K562 (cell line): ENCODE measurements at regions not wholly inside any gene's neighbourhood (a gene's known extent, or its start where the extent isn't known, plus 50 kb on each side); places are given as distances from the start of the nearest gene placed in this dataset.
A peak's percentile ranks its signal among the peaks of the same experiment; 100 is the strongest.

Experiments
- E2F6 ChIP-seq, 2 experiments: IDR thresholded peaks; 2 replicates each; pipeline ENCODE4 v1.6.1; 2011; ENCODE audit warnings: borderline replicate concordance in 1 of 2, control low read depth in 1 of 2, low read depth in 1 of 2, low read length in 1 of 2, mild to moderate bottlenecking in 1 of 2, mixed read lengths in 1 of 2, moderate library complexity in 1 of 2; ENCODE audit not compliant: insufficient read depth in 1 of 2, insufficient read length in 1 of 2, poor library complexity in 1 of 2, severe bottlenecking in 1 of 2; ENCODE audit errors: extremely low read depth in 1 of 2
- HOXB6 ChIP-seq: fragments of 250-450 bp; sonication (Bioruptor Pico); IDR thresholded peaks from 2 replicates; pipeline ENCODE4 v1.5.1; 2022; ENCODE audit warnings: mild to moderate bottlenecking, borderline replicate concordance
- L3MBTL2 ChIP-seq: fragments of 450-650 bp; IDR thresholded peaks from 2 replicates; pipeline ENCODE4 v1.6.1; 2016; ENCODE audit warnings: mild to moderate bottlenecking, moderate library complexity
- MIER1 ChIP-seq: fragments of 450-650 bp; IDR thresholded peaks from 2 replicates; pipeline ENCODE4 v1.6.1; 2016; ENCODE audit warnings: antibody characterized with exemption, mild to moderate bottlenecking, low read depth
- NFYB ChIP-seq: IDR thresholded peaks from 2 replicates; pipeline ENCODE4 v1.6.1; 2011; ENCODE audit warnings: mild to moderate bottlenecking, moderate library complexity; ENCODE audit not compliant: insufficient read length; ENCODE audit errors: extremely low read depth
- ZNF592 ChIP-seq: fragments of 450-650 bp; IDR thresholded peaks from 2 replicates; pipeline ENCODE4 v1.6.1; 2017; ENCODE audit warnings: antibody characterized with exemption, mild to moderate bottlenecking
- TF ChIP-seq, protein P1 (sequence below): fragments of 450-650 bp; IDR thresholded peaks from 2 replicates; pipeline ENCODE4 v1.6.1; 2016; ENCODE audit warnings: mild to moderate bottlenecking, moderate library complexity
- TF ChIP-seq, protein P2 (sequence below): sonication (generic); formaldehyde crosslinking; IDR thresholded peaks from 2 replicates; pipeline ENCODE4 v1.5.0; 2020; ENCODE audit warnings: missing genetic modification reagents

GRCh38 chr1:29649189-29650040 lies 413.1 kb downstream of the PTPRU start (continued):
- TF ChIP-seq E2F6 (IDR thresholded peaks at IDR 0.05; ENCODE audit: borderline replicate concordance in 1 of 2, extremely low read depth in 1 of 2, insufficient read depth in 1 of 2, insufficient read length in 1 of 2, low read depth in 1 of 2, low read length in 1 of 2, poor library complexity in 1 of 2, severe bottlenecking in 1 of 2) (peak in 1 of 2 experiments; percentile 47), HOXB6 (CRISPR knock-in tag) (no peak), L3MBTL2 (peak; percentile 81), NFYB (peak; percentile 27), ZNF592 (no peak), MIER1 (no peak)
- TF ChIP-seq, protein P1, sequence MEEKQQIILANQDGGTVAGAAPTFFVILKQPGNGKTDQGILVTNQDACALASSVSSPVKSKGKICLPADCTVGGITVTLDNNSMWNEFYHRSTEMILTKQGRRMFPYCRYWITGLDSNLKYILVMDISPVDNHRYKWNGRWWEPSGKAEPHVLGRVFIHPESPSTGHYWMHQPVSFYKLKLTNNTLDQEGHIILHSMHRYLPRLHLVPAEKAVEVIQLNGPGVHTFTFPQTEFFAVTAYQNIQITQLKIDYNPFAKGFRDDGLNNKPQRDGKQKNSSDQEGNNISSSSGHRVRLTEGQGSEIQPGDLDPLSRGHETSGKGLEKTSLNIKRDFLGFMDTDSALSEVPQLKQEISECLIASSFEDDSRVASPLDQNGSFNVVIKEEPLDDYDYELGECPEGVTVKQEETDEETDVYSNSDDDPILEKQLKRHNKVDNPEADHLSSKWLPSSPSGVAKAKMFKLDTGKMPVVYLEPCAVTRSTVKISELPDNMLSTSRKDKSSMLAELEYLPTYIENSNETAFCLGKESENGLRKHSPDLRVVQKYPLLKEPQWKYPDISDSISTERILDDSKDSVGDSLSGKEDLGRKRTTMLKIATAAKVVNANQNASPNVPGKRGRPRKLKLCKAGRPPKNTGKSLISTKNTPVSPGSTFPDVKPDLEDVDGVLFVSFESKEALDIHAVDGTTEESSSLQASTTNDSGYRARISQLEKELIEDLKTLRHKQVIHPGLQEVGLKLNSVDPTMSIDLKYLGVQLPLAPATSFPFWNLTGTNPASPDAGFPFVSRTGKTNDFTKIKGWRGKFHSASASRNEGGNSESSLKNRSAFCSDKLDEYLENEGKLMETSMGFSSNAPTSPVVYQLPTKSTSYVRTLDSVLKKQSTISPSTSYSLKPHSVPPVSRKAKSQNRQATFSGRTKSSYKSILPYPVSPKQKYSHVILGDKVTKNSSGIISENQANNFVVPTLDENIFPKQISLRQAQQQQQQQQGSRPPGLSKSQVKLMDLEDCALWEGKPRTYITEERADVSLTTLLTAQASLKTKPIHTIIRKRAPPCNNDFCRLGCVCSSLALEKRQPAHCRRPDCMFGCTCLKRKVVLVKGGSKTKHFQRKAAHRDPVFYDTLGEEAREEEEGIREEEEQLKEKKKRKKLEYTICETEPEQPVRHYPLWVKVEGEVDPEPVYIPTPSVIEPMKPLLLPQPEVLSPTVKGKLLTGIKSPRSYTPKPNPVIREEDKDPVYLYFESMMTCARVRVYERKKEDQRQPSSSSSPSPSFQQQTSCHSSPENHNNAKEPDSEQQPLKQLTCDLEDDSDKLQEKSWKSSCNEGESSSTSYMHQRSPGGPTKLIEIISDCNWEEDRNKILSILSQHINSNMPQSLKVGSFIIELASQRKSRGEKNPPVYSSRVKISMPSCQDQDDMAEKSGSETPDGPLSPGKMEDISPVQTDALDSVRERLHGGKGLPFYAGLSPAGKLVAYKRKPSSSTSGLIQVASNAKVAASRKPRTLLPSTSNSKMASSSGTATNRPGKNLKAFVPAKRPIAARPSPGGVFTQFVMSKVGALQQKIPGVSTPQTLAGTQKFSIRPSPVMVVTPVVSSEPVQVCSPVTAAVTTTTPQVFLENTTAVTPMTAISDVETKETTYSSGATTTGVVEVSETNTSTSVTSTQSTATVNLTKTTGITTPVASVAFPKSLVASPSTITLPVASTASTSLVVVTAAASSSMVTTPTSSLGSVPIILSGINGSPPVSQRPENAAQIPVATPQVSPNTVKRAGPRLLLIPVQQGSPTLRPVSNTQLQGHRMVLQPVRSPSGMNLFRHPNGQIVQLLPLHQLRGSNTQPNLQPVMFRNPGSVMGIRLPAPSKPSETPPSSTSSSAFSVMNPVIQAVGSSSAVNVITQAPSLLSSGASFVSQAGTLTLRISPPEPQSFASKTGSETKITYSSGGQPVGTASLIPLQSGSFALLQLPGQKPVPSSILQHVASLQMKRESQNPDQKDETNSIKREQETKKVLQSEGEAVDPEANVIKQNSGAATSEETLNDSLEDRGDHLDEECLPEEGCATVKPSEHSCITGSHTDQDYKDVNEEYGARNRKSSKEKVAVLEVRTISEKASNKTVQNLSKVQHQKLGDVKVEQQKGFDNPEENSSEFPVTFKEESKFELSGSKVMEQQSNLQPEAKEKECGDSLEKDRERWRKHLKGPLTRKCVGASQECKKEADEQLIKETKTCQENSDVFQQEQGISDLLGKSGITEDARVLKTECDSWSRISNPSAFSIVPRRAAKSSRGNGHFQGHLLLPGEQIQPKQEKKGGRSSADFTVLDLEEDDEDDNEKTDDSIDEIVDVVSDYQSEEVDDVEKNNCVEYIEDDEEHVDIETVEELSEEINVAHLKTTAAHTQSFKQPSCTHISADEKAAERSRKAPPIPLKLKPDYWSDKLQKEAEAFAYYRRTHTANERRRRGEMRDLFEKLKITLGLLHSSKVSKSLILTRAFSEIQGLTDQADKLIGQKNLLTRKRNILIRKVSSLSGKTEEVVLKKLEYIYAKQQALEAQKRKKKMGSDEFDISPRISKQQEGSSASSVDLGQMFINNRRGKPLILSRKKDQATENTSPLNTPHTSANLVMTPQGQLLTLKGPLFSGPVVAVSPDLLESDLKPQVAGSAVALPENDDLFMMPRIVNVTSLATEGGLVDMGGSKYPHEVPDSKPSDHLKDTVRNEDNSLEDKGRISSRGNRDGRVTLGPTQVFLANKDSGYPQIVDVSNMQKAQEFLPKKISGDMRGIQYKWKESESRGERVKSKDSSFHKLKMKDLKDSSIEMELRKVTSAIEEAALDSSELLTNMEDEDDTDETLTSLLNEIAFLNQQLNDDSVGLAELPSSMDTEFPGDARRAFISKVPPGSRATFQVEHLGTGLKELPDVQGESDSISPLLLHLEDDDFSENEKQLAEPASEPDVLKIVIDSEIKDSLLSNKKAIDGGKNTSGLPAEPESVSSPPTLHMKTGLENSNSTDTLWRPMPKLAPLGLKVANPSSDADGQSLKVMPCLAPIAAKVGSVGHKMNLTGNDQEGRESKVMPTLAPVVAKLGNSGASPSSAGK: peak; percentile 70
- TF ChIP-seq, protein P2, sequence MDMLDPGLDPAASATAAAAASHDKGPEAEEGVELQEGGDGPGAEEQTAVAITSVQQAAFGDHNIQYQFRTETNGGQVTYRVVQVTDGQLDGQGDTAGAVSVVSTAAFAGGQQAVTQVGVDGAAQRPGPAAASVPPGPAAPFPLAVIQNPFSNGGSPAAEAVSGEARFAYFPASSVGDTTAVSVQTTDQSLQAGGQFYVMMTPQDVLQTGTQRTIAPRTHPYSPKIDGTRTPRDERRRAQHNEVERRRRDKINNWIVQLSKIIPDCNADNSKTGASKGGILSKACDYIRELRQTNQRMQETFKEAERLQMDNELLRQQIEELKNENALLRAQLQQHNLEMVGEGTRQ: peak; percentile 97
